ENCODE measurements at regions not wholly inside any gene's neighbourhood (a gene's known extent, or its start where the extent isn't known, plus 50 kb on each side); places are given as distances from the start of the nearest gene placed in this dataset.

DNA sequence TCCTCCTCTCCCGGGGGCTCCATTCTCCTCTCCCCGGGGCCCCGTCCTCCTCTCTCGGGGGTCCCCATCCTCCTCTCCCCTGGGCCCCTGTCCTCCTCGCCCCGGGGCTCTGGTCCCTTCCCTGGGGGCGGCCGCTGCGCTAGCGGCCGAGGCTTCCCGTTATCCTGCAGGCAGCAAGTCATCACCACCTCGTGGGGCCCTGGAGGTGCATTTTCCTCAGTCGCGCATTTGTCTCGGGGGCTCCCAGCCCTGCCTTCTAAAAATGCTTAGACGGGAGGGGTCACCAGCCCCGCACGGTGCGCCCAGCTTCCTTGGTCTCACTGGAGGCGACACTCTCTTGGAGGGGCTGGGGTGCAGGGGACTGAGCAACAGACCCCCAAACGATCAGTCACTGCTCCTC lies 216.5 kb downstream of the QKI start:
- DNase-seq, result no peak

DNA sequence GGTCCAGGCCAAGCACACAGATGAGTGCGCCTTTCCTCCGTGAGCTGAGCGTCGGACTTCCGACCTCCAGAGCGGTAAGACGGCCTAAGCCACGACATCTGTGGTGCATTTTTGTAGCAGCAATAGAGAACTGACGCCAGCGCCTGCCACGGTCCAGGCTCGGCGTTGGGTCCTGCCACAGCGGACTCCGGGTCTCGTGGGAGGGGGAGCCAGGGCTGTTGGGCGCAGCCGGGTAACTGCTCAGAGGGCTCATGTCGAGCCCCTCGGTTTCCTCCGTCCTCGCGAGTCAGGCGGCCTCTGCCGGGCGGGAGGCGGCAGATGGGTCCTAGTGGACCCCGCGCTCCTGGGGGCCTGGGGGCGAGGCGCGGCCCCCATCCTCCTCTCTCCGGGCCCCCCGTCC lies 216.1 kb downstream of the QKI start:
- no peak for DNase-seq

DNA sequence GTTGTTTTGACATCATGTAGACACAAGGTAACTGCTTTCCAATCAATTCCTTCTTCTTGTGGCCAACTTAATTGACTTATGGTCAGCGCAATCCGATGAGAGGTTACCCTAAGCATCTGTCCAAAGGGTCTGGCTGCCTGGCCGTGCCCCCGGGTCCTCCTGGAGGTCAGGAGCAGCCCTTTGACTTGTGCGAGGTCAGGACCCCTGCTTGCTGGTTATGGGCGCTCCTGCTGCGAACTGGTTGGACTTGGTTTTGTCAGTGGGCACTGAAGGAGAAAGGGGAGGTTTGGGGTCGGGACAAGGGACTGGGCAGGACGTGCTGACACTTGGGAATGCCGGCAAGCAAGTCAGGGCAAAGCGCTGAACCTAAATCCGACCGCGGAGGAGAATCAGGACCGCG lies 215.6 kb downstream of the QKI start:
- DNase-seq, result no peak
